ENCODE measurements at regions not wholly inside any gene's neighbourhood (a gene's known extent, or its start where the extent isn't known, plus 50 kb on each side); places are given as distances from the start of the nearest gene placed in this dataset.
"Not testable (repeated sequence)": the region's sequence is repeated elsewhere in the genome, so short reads cannot be mapped to it uniquely, and the experiment has no call there.

- peak; percentile 68 for DNase-seq (ENCODE audit: low spot score)
Measured at GRCh38 chr9:100714372-100715099, 136.7 kb downstream of the CAVIN4 start.

DNA sequence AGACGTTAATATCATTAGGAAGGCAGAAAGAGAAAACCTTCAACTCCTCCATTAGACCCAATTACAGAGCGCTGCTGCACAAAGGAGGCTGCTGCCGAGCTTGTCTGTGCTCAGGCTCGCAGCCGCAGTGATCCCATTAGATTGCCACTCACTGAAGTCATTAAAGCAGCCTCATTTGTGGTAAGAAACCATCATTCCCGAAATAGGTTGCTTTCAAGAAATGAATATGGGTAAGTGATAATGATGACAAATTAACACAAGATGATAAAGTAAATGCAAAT lies 137.2 kb downstream of the CAVIN4 start:
- no peak for DNase-seq (ENCODE audit: low spot score)

DNA sequence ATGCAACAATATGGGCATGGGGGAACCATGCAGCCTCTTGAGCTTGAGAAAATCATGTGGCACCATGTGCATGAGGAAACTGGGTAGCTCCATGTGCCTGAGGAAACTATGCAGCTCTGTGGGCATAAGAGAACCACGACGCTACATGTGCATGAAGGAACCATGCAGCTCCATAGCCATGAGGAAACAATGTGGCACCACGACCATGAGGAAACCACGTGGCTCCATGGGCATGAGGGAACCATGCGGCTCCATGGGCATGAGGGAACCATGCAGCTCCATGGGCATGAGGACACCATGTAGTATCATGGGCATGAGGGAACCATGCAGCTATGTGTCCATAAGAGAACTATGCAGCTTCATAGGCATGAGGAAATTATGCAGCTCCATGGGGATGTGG lies 140.8 kb downstream of the CAVIN4 start:
- no peak for DNase-seq (ENCODE audit: low spot score)

DNA sequence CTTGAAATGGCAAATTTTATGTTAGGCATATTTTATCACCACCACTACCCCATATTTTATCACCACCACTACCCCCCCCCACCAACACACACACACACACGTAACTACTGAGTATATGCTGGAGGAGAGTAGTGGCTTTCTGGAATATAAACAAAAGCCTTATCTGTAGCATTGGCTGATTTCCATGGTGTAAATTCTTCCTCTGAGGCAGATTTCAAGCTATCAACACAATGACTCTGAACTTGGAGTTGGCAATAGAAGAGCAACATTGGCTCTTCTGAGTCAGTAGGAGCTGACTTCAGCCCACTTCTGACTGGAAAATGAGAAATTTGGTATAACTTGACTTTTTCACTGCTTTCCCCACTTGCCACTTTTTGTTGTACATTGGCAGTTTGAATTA lies 143.0 kb downstream of the CAVIN4 start:
- DNase-seq (ENCODE audit: low spot score) = no peak

GRCh38 chr9:100724886-100725285 lies 147.0 kb downstream of the CAVIN4 start:
- no peak for DNase-seq (ENCODE audit: low spot score)

- DNase-seq (ENCODE audit: low spot score) = no peak
Measured at GRCh38 chr9:100725371-100725770, 147.5 kb downstream of the CAVIN4 start.

DNA sequence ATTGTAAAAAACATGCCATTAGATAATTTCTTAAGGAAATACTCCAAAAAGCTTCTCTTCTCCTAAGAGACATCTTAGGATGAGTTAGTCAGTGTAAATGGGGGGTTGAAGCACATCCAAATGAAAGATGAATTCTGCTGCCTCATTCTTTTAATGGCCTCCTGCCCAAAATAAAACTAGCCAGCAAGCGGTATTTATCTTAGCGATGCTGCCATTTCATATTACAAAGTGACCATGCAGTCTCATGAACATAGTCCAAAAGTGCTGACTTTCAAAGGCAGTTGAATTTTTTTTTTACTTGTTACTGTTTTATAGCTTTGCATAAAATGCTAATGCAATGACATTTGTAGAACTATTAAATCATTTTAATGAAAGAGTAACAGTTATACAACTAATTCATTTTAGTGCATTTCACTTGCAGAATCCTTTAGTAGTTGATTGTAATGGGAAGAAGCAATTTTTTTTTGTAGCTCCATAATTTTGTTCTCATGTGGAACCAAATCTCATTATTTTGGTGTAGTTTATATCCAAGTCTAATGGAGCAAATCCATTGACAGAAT lies 151.5 kb downstream of the CAVIN4 start:
- DNase-seq (ENCODE audit: low spot score) = no peak

GRCh38 chr9:100730086-100730485 lies 152.2 kb downstream of the CAVIN4 start:
- no peak for DNase-seq (ENCODE audit: low spot score)

DNA sequence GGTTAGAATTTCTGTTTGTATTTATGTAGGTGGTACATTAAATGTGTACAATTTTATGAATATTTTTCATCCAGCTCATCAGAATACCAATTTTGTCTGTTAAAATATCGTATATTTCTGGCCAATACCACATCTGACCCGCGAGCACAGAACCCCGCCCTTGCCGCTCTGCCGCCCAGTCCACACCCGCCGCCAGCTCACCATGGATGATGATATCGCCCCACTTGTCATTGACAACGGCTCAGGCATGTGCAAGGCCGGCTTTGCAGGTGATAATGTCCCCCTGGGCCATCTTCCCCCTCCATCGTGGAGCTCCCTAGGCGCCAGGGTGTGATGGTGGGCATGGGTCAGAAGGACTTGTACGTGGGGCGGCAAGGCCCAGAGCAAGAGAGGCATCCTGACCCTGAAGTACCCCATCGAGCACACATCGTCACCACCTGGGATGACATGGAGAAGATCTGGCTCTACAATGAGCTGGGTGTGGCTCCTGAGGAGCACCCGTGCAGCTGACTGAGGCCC lies 153.2 kb downstream of the CAVIN4 start:
- DNase-seq (ENCODE audit: low spot score) = no peak

DNA sequence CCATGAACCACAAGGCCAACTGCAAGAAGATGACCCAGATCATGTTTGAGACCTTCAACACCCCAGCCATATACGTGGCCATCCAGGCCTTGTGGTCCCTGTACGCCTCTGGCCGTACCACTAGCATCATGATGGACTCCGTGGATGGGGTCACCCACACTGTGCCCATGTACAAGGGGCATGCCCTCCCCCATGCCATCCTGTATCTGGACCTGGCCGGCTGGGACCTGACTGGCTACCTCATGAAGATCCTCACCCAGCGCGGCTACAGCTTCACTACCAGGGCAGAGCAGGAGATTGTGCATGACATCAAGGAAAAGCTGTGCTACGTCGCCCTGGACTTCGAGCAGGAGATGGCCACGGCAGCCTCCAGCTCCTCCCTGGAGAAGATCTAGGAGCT lies 153.7 kb downstream of the CAVIN4 start:
- no peak for DNase-seq (ENCODE audit: low spot score)

DNA sequence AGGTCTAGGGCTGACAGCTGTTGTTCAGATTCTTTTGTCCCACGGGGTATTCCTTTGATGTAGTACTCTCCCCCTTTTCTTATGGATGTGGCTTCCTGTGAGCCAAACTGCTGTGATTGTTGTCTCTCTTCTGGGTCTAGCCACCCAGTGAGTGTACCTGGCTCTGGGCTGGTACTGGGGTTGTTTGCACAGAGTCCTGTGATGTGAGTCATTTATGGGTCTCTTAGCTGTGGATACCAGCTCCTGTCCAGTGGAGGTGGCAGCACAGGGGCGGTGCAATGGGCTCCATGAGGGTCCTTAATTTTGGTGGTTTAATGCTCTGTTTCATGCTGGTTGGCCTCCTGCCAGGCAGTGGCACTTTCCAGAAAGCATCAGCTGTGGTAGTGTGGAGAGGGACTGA lies 161.3 kb downstream of the CAVIN4 start:
- no peak for DNase-seq (ENCODE audit: low spot score)

DNA sequence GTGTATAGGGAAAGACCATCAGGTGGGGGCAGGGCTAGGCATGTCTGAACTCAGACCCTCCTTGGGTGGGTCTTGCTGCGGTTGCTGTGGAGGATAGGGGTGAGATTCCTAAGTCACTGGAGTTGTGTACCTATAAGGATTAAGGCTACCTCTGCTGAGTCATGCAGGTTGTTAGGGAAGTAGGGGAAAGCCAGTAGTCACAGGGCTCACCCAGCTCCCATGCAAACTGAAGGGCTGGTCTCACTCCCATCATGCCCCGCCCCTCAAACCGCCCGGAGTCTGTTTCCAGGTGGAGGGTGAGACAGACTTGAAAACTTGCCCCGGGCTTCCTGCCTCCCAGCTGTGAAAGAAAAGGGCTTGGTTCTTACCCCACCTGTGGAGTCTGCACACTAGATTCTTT lies 161.8 kb downstream of the CAVIN4 start:
- DNase-seq (ENCODE audit: low spot score) = no peak

DNA sequence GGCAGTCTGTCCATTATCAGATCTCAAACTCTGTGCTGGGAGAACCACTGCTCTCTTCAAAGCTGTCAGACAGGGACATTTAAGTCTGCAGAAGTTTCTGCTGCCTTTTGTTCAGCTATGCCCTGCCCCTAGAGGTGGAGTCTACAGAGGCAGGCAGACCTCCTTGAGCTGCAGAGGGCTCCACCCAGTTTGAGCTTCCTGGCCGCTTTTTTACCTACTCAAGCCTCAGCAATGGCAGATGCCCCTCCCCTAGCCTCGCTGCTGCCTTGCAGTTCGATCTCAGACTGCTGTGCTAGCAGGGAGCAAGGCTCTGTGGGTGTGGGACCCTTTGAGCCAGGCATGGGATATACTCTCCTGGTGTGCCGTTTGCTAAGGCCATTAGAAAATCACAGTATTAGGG lies 171.1 kb downstream of the CAVIN4 start:
- DNase-seq (ENCODE audit: low spot score) = not testable (repeated sequence)

DNA sequence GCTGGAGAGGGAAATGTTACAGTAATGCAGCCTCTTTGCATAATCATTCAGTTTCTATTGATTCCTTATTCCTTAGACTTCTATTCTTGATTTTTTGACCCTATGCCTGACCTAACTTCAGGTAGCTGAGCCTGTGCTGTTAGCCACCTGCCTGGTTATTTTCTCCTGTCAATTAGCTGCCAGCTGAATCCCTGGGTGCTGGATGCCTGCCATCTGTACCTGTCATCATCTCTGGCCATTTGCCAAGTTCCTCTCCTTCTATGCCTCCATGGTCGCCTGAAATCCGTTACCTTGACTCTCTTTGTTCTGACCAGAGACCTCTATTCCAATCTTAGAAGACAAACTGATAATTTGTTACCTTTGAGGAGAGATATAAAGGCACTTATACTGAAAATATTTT lies 178.3 kb downstream of the CAVIN4 start:
- no peak for DNase-seq (ENCODE audit: low spot score)

DNA sequence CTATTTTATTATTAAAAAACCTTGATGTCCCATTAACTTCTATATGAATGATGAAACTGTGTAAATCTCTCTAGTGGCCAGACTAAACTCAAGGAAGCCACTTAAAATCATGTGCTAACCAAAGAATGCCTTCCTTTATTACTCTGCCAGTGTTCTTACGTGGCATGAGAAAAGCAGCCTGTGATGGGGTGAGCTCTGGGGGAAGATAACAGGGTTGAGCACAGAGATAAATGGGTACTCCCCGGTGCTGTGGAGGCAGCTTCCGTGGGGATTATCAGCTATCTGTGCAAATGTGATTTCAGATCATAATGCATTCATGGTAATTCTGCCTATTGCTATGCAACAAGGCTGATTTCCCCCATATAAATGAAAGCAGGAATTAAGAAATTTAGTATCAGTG lies 181.3 kb downstream of the CAVIN4 start:
- DNase-seq (ENCODE audit: low spot score) = no peak

- no peak for DNase-seq (ENCODE audit: low spot score)
Measured at GRCh38 chr9:100761276-100761802, 183.5 kb downstream of the CAVIN4 start.

- no peak for DNase-seq (ENCODE audit: low spot score)
Measured at GRCh38 chr9:100774326-100774725, 196.4 kb downstream of the CAVIN4 start.

GRCh38 chr9:100774962-100775361 lies 197.1 kb downstream of the CAVIN4 start:
- DNase-seq (ENCODE audit: low spot score) = no peak

DNA sequence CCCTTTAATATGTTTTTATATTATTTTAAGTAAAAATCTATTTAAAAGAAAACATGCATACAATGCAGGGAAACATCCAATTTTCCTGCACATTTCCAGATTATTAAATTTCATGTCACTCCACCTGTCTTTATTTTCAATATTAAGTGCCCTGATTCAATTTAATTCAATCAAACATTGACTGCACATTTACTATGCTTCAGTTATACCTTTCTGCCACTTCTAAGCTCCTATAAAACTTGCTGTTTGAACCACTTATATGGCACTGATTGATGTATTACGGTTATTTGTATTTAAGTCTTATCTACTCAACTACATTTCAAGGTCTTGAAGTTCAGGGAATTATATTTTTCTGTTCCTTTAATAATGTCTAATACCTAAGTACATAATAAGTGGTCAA lies 198.0 kb downstream of the CAVIN4 start:
- no peak for DNase-seq (ENCODE audit: low spot score)

- no peak for DNase-seq (ENCODE audit: low spot score)
Measured at GRCh38 chr9:100784755-100785154, 206.9 kb downstream of the CAVIN4 start.

DNA sequence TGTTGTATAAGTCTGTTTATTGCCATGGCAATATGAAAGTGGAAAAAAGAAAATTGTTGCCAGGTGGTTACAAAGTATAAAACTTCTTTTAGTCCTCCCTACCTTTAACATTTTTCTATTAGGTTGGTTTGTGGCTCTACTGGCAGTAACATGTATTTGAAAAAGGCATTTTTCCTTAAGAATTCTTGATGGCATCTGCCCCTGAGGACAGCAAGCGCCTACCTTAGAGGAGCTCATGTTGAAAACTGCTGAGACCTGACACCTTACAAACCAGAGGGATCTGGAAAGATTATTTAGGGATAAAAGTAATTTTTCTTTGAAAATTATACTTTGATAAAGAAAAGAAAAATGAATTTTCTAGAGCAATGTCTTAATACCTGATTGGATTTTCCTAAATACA lies 208.1 kb downstream of the CAVIN4 start:
- DNase-seq (ENCODE audit: low spot score) = no peak

- no peak for DNase-seq (ENCODE audit: low spot score)
Measured at GRCh38 chr9:100794738-100795269, 216.9 kb downstream of the CAVIN4 start.

- no peak for DNase-seq (ENCODE audit: low spot score)
Measured at GRCh38 chr9:100803956-100804355, 224.6 kb upstream of the PLPPR1 start.

DNA sequence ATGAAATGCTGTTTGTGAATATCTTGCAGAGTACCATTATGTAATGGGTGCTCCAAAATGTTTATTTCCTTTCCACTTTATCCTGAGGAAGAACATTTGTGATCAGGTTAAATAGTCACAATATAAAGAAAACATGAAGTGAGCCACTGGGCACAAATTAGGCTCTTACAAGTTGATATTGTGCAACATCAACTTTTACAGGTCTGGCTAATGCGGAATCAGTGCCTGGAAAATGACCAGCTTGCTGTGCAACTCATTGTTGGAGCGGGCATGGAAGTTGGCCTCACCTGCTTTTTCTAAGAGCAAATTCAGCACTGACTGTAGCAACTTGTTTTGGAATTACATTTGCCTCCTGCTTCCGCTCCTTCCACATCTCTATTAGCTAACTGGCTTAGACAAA lies 216.9 kb upstream of the PLPPR1 start:
- no peak for DNase-seq (ENCODE audit: low spot score)
